ENCODE measurements at regions not wholly inside any gene's neighbourhood (a gene's known extent, or its start where the extent isn't known, plus 50 kb on each side); places are given as distances from the start of the nearest gene placed in this dataset.
A peak's percentile ranks its signal among the peaks of the same experiment; 100 is the strongest.

DNA sequence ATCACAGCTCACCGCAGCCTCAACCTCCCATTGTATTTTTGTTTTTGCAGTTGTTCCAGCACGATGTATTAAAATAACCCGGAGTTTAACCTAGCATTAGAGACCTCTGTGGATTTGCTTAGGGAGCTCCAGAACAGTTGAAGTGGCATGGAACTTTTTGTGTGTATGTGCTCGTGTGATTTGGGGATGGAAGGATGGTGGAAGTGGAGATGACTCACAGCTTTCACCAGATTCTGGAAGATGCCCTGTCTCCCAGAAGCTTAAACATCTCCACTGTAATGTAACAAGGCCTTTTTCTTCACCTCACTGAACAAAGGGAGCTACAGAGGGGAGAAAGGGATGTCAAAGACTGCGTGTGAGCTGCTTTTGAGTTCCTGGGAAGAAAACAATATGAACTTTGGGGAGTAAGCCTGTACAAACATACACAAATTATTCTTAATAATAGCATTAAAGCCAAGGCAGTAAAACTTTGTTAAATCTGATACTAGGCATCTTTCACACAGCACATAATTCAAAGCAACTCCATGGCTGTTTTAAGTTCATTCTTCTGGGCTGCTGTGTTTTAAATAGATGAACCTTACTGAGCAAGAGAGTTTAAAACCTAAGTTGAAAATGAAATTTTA lies 226.4 kb downstream of the ADAMTS15 start:
- TF ChIP-seq EP300 (IDR thresholded peaks at IDR 0.05) (no peak), POLR2A (IDR thresholded peaks at IDR 0.05) (no peak)
- TF ChIP-seq, protein P1, sequence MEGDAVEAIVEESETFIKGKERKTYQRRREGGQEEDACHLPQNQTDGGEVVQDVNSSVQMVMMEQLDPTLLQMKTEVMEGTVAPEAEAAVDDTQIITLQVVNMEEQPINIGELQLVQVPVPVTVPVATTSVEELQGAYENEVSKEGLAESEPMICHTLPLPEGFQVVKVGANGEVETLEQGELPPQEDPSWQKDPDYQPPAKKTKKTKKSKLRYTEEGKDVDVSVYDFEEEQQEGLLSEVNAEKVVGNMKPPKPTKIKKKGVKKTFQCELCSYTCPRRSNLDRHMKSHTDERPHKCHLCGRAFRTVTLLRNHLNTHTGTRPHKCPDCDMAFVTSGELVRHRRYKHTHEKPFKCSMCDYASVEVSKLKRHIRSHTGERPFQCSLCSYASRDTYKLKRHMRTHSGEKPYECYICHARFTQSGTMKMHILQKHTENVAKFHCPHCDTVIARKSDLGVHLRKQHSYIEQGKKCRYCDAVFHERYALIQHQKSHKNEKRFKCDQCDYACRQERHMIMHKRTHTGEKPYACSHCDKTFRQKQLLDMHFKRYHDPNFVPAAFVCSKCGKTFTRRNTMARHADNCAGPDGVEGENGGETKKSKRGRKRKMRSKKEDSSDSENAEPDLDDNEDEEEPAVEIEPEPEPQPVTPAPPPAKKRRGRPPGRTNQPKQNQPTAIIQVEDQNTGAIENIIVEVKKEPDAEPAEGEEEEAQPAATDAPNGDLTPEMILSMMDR (IDR thresholded peaks at IDR 0.05), result no peak
- Histone ChIP-seq H3K36me3 (no peaks in the 10 kb centered on the region), H3K27ac (no peak overlapping the region), H3K9me3 (no peaks in the 10 kb centered on the region), H3K4me3 (no peak overlapping the region), H3K27me3 (no peaks in the 10 kb centered on the region), H3K4me1 (ENCODE audit: insufficient read depth) (peaks cover 5% of the 10 kb centered on the region)
- 61 to 85% (median 82%) methylated on average over 5 of the region's 5 CpGs for WGBS, 3 donors
- DNase-seq, result no peak
- intact Hi-C loops (cut with DNase I), result no loop called here

DNA sequence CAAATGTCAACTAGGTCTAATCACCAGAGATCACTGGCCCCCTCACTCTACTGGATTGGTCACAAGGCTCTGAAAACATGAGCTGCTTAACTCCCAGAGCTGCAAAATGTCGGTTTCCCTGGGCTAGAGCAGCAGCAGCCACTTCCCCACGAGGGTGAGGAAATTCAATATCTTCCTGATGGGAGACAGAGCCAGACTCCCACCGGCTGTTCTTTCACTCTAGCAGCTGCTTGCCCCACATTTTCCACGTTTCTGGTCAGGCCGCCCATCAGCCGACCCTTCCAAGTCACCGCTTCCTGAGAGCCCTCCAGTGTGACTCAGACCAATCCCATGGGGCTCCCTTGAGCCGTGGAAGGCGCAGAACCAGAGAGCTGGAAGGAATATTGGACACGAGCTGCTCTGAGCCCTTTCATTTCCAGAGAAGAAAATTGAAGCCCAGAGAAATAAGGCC lies 227.0 kb downstream of the ADAMTS15 start:
- TF ChIP-seq, protein P1 (IDR thresholded peaks at IDR 0.05), result no peak
- TF ChIP-seq EP300 (IDR thresholded peaks at IDR 0.05) (no peak), POLR2A (IDR thresholded peaks at IDR 0.05) (no peak)
- Histone ChIP-seq H3K27me3 (no peaks in the 10 kb centered on the region), H3K4me3 (no peak overlapping the region), H3K4me1 (ENCODE audit: insufficient read depth) (peaks cover 5% of the 10 kb centered on the region), H3K27ac (no peak overlapping the region), H3K9me3 (no peaks in the 10 kb centered on the region), H3K36me3 (no peaks in the 10 kb centered on the region)
- intact Hi-C loops (cut with DNase I), result no loop called here
- WGBS, 3 donors, result 44 to 59% (median 51%) methylated on average over 10 of the region's 10 CpGs
- DNase-seq, result peak in 1 of 5 donors; percentile 56

DNA sequence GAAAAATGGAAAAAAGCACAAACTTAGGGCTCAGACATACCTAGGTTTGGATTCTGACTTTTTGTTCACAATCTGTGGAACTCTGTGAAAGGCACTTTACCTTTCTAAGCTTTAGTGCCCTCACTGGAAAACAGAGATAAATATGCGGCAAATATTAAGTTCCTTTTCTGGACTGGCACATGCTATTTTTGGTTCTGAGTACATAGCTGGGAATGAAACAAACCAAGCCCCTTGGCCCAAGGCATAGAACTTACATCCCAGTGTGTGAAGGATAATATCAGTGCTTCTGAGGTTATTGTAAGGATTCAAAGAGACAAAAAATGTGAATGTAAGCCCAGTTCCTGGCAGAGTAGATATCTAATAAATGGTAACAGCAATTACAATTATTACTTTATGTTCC lies 227.5 kb downstream of the ADAMTS15 start:
- DNase-seq, result no peak
- intact Hi-C loops (cut with DNase I), result no loop called here
- WGBS, 3 donors, result 50 to 61% (median 53%) methylated on average over 1 of the region's 1 CpG
- Histone ChIP-seq H3K36me3 (no peaks in the 10 kb centered on the region), H3K27ac (no peak overlapping the region), H3K9me3 (no peaks in the 10 kb centered on the region), H3K4me1 (ENCODE audit: insufficient read depth) (peaks cover 5% of the 10 kb centered on the region), H3K27me3 (no peaks in the 10 kb centered on the region), H3K4me3 (no peak overlapping the region)
- TF ChIP-seq, protein P1 (IDR thresholded peaks at IDR 0.05), result no peak
- no peak for TF ChIP-seq EP300 (IDR thresholded peaks at IDR 0.05)
- TF ChIP-seq POLR2A (IDR thresholded peaks at IDR 0.05), result no peak

DNA sequence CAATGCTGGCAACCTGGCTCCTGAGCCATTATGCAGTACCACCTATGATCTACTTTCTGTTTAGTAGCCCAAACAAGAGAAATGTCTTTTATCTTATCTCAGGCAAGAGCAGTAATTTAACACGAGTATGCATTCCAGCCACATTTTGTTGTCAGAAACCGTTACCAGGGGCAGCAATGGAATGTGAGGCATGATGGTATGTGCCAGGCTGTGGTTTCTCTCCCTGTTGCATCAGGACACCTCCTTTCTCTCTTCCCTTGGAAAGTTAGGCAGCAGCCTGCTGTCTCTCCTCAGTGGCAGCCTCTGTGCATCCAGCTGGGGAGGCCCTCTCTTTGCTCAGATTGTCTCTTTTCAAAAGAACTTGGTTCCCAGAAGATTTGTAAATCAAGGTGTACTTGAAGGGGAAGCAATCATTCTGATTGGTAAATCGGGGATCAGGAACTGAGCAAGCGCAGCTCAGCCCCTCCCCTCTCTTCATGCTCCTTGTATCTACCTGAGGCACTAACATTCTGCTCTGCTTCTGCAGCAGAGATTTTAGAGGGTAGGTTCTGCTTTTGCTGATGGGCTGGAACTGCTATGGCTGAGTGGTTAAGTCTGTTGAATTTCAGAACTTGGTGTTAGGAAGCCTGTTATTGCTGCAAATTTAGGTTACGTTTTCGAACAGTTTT lies 229.2 kb downstream of the ADAMTS15 start:
- Histone ChIP-seq H3K4me1 (ENCODE audit: insufficient read depth) (peaks cover 3% of the 10 kb centered on the region), H3K4me3 (no peak overlapping the region), H3K27ac (no peak overlapping the region), H3K36me3 (no peaks in the 10 kb centered on the region), H3K9me3 (no peaks in the 10 kb centered on the region), H3K27me3 (no peaks in the 10 kb centered on the region)
- intact Hi-C loops (cut with DNase I), result no loop called here
- DNase-seq, result no peak
- WGBS, 3 donors, result 53 to 56% (median 53%) methylated on average over 6 of the region's 6 CpGs
- TF ChIP-seq POLR2A (IDR thresholded peaks at IDR 0.05), result no peak
- no peak for TF ChIP-seq EP300 (IDR thresholded peaks at IDR 0.05)
- TF ChIP-seq, protein P1 (IDR thresholded peaks at IDR 0.05), result no peak

All from ovary (tissue), 7 donors.